Natural killer cell treated with Interleukin-12 subunit alpha and Interleukin-12 subunit beta and Interleukin-15 and Interleukin-18, amount 100 ng/mL, for 72 hours (primary cell): ENCODE measurements at regions not wholly inside any gene's neighbourhood (a gene's known extent, or its start where the extent isn't known, plus 50 kb on each side); places are given as distances from the start of the nearest gene placed in this dataset.

Experiments
- ATAC-seq, 2 donors: fragments of 150-1000 bp; cut with Tn5 transposase in 1 of 2; sonication (Bioruptor Pico), chemical (Tn5 transposase) in 1 of 2; 2 replicates each; pipeline ENCODE4 v1.10.0; 2021
- DNase-seq: peaks from one replicate; pipeline ENCODE4 v3.0.0; 2022; ENCODE audit warnings: low spot score
- H3K27ac Mint-ChIP-seq, 2 donors: 1 replicate in 1 of 2; 2 replicates in 1 of 2; pipeline ENCODE4 v1.8.0; 2022; ENCODE audit warnings: mixed read lengths in 2 of 2, mild to moderate bottlenecking in 1 of 2, moderate library complexity in 1 of 2
- H3K27me3 Mint-ChIP-seq, 2 donors: 1 replicate in 1 of 2; 2 replicates in 1 of 2; pipeline ENCODE4 v1.8.0; 2022; ENCODE audit warnings: mixed read lengths in 2 of 2
- H3K36me3 Mint-ChIP-seq: one replicate; pipeline ENCODE4 v1.8.0; 2022; ENCODE audit warnings: mixed read lengths
- H3K4me1 Mint-ChIP-seq, 2 donors: 1 replicate in 1 of 2; 2 replicates in 1 of 2; pipeline ENCODE4 v1.8.0; 2022; ENCODE audit warnings: low read depth in 2 of 2, mixed read lengths in 2 of 2, mild to moderate bottlenecking in 1 of 2
- H3K4me3 Mint-ChIP-seq: one replicate; pipeline ENCODE4 v1.8.0; 2022; ENCODE audit warnings: mixed read lengths
- H3K9me3 Mint-ChIP-seq: 2 replicates; pipeline ENCODE4 v1.8.0; 2022; ENCODE audit warnings: mixed read lengths

GRCh38 chr9:134487066-134487710 is 154.4 kb upstream of the COL5A1 start:
- DNase-seq (peak; percentile 13), ATAC-seq (no peak)
- no peak overlapping the region for H3K27ac Mint-ChIP-seq
- H3K4me3 Mint-ChIP-seq = no peak overlapping the region
- H3K4me1 Mint-ChIP-seq = peaks cover 0 to 3% of the 10 kb centered on the region in 2 donors
- H3K9me3 Mint-ChIP-seq = no peaks in the 10 kb centered on the region
- H3K36me3 Mint-ChIP-seq = no peaks in the 10 kb centered on the region
- no peaks in the 10 kb centered on the region for H3K27me3 Mint-ChIP-seq

- no peaks in the 10 kb centered on the region for H3K36me3 Mint-ChIP-seq
- ATAC-seq = no peak
Observed at GRCh38 chr9:134488331-134489280, 153.0 kb upstream of the COL5A1 start.

GRCh38 chr9:134489621-134490408 is 151.8 kb upstream of the COL5A1 start:
- Mint-ChIP-seq H3K4me1 (peaks cover 0 to 3% of the 10 kb centered on the region in 2 donors), H3K27me3 (peaks cover 0 to 4% of the 10 kb centered on the region in 2 donors), H3K36me3 (no peaks in the 10 kb centered on the region), H3K27ac (no peak overlapping the region), H3K4me3 (no peak overlapping the region), H3K9me3 (no peaks in the 10 kb centered on the region)
- no peak for ATAC-seq
- peak; percentile 22 for DNase-seq

More at GRCh38 chr9:134488331-134489280, 153.0 kb upstream of the COL5A1 start:
- peaks cover 0 to 4% of the 10 kb centered on the region in 2 donors for H3K27me3 Mint-ChIP-seq
- no peaks in the 10 kb centered on the region for H3K9me3 Mint-ChIP-seq
- no peak overlapping the region for H3K27ac Mint-ChIP-seq
- DNase-seq = peak; percentile 32
- H3K4me3 Mint-ChIP-seq = no peak overlapping the region
- H3K4me1 Mint-ChIP-seq = peaks cover 0 to 3% of the 10 kb centered on the region in 2 donors

GRCh38 chr9:134490446-134490845 is 151.2 kb upstream of the COL5A1 start:
- H3K27me3 Mint-ChIP-seq = peaks cover 0 to 6% of the 10 kb centered on the region in 2 donors
- no peak for ATAC-seq
- no peaks in the 10 kb centered on the region for H3K9me3 Mint-ChIP-seq
- no peak overlapping the region for H3K27ac Mint-ChIP-seq
- peaks cover 0 to 3% of the 10 kb centered on the region in 2 donors for H3K4me1 Mint-ChIP-seq
- no peak overlapping the region for H3K4me3 Mint-ChIP-seq
- H3K36me3 Mint-ChIP-seq = no peaks in the 10 kb centered on the region
- DNase-seq = peak; percentile 40

- H3K27me3 Mint-ChIP-seq = peaks cover 0 to 9% of the 10 kb centered on the region in 2 donors
- peak; percentile 39 for DNase-seq
- no peak for ATAC-seq
- no peaks in the 10 kb centered on the region for H3K36me3 Mint-ChIP-seq
- no peak overlapping the region for H3K4me3 Mint-ChIP-seq
- no peak overlapping the region for H3K27ac Mint-ChIP-seq
- peaks cover 0 to 3% of the 10 kb centered on the region in 2 donors for H3K4me1 Mint-ChIP-seq
- H3K9me3 Mint-ChIP-seq = no peaks in the 10 kb centered on the region
Observed at GRCh38 chr9:134491196-134491835, 150.3 kb upstream of the COL5A1 start.

- Mint-ChIP-seq H3K4me3 (no peak overlapping the region), H3K27ac (no peak overlapping the region), H3K27me3 (peaks cover 0 to 9% of the 10 kb centered on the region in 2 donors), H3K9me3 (no peaks in the 10 kb centered on the region), H3K4me1 (peaks cover 0 to 3% of the 10 kb centered on the region in 2 donors), H3K36me3 (no peaks in the 10 kb centered on the region)
- DNase-seq (peak; percentile 6), ATAC-seq (no peak)
Observed at GRCh38 chr9:134491856-134492255, 149.7 kb upstream of the COL5A1 start.

GRCh38 chr9:134492281-134492691 is 149.3 kb upstream of the COL5A1 start:
- no peaks in the 10 kb centered on the region for H3K36me3 Mint-ChIP-seq
- H3K9me3 Mint-ChIP-seq = no peaks in the 10 kb centered on the region
- no peak overlapping the region for H3K27ac Mint-ChIP-seq
- no peak overlapping the region for H3K4me3 Mint-ChIP-seq
- no peak for ATAC-seq
- H3K27me3 Mint-ChIP-seq = peaks cover 0 to 9% of the 10 kb centered on the region in 2 donors
- peaks cover 0 to 3% of the 10 kb centered on the region in 2 donors for H3K4me1 Mint-ChIP-seq
- DNase-seq = peak; percentile 51

GRCh38 chr9:134492721-134493460 is 148.7 kb upstream of the COL5A1 start:
- Mint-ChIP-seq H3K27ac (no peak overlapping the region), H3K9me3 (no peaks in the 10 kb centered on the region), H3K4me3 (no peak overlapping the region), H3K27me3 (peaks cover 0 to 9% of the 10 kb centered on the region in 2 donors), H3K36me3 (no peaks in the 10 kb centered on the region), H3K4me1 (peaks cover 0 to under 1% of the 10 kb centered on the region in 2 donors)
- ATAC-seq (peak in 1 of 2 donors; percentile 11), DNase-seq (no peak)

GRCh38 chr9:134493461-134494272 is 147.9 kb upstream of the COL5A1 start:
- no peaks in the 10 kb centered on the region for H3K36me3 Mint-ChIP-seq
- no peaks in the 10 kb centered on the region for H3K9me3 Mint-ChIP-seq
- H3K27ac Mint-ChIP-seq = no peak overlapping the region
- no peak for ATAC-seq
- no peaks in the 10 kb centered on the region for H3K4me1 Mint-ChIP-seq
- H3K4me3 Mint-ChIP-seq = no peak overlapping the region
- DNase-seq = peak; percentile 49
- H3K27me3 Mint-ChIP-seq = peaks cover 0 to 9% of the 10 kb centered on the region in 2 donors

- Mint-ChIP-seq H3K4me3 (no peak overlapping the region), H3K9me3 (no peaks in the 10 kb centered on the region), H3K27me3 (peaks cover 0 to 9% of the 10 kb centered on the region in 2 donors), H3K36me3 (no peaks in the 10 kb centered on the region), H3K27ac (no peak overlapping the region), H3K4me1 (no peaks in the 10 kb centered on the region)
- DNase-seq (no peak), ATAC-seq (no peak)
Observed at GRCh38 chr9:134494273-134494815, 147.3 kb upstream of the COL5A1 start.

GRCh38 chr9:134494905-134495304 is 146.7 kb upstream of the COL5A1 start:
- no peak overlapping the region for H3K4me3 Mint-ChIP-seq
- DNase-seq (peak; percentile 12), ATAC-seq (no peak)
- H3K4me1 Mint-ChIP-seq = no peaks in the 10 kb centered on the region
- peaks cover 0 to 9% of the 10 kb centered on the region in 2 donors for H3K27me3 Mint-ChIP-seq
- H3K27ac Mint-ChIP-seq = no peak overlapping the region
- H3K36me3 Mint-ChIP-seq = no peaks in the 10 kb centered on the region
- no peaks in the 10 kb centered on the region for H3K9me3 Mint-ChIP-seq
